HCT116 (cell line): ENCODE measurements at regions not wholly inside any gene's neighbourhood (a gene's known extent, or its start where the extent isn't known, plus 50 kb on each side); places are given as distances from the start of the nearest gene placed in this dataset.

Source experiments
- ATAC-seq: fragments of 200-7000 bp; cut with Tn5 transposase; 2 replicates; pipeline ENCODE4 v1.9.1; 2020; ENCODE audit warnings: mild to moderate bottlenecking, moderate library complexity
- BruUV-seq: library from RNA; stranded (reverse); fragments of 400-500 nt; replicated peaks from 2 replicates; lab custom pipeline; 2021; lab: Mats Ljungman, UMichigan
- CTCF ChIA-PET: fragments of 300-600 bp; sonication (Branson Sonifier 250); formaldehyde crosslinking; loops from one replicate; lab custom pipeline; 2021; ENCODE audit warnings: antibody characterized with exemption; lab: Charles Lee
- POLR2A ChIA-PET: fragments of 300-600, 350-600 bp; sonication (Branson Sonifier 250); formaldehyde crosslinking; loops from one replicate; lab custom pipeline; 2021; ENCODE audit warnings: antibody characterized with exemption; lab: Charles Lee
- RAD21 ChIA-PET, 2 experiments: fragments of 300-600 bp; sonication (Branson Sonifier 250); formaldehyde crosslinking; loops; one replicate each; lab custom pipeline; 2023; ENCODE audit warnings: low total read pairs in 2 of 2; ENCODE audit not compliant: uncharacterized antibody in 2 of 2, unreplicated experiment in 2 of 2, low non-redundant PET in 1 of 2; lab: Charles Lee
- DNase-seq: peaks from one replicate; pipeline ENCODE4 v3.0.0-alpha.2; 2010; ENCODE audit warnings: low read depth, low spot score
- H2AFZ ChIP-seq: fragments of 200-600 bp; shearing (Covaris generic), sonication (generic); 2 replicates; pipeline ENCODE4 v1.6.1; 2017; ENCODE audit warnings: low read depth, mixed run types, mixed read lengths, antibody characterized with exemption, low read length; ENCODE audit not compliant: poor library complexity, severe bottlenecking
- H3K27ac ChIP-seq: 2 replicates; pipeline ENCODE4 v1.5.1; 2012; ENCODE audit warnings: low read depth, low read length
- H3K27me3 ChIP-seq: fragments of 200-600 bp; sonication (generic); 2 replicates; pipeline ENCODE4 v1.6.1; 2016; ENCODE audit warnings: mixed run types, low read length, mixed read lengths; ENCODE audit not compliant: insufficient read depth
- H3K36me3 ChIP-seq, 2 experiments: fragments of 200-500 bp in 1 of 2; fragments of 200-600 bp in 1 of 2; sonication (Bioruptor generic) in 1 of 2; sonication (generic) in 1 of 2; 2 replicates each; pipeline versions ENCODE4 v1.5.1 to v1.6.1; 2014 to 2016; ENCODE audit warnings: low read length in 2 of 2, inconsistent platforms in 1 of 2, mixed read lengths in 1 of 2, mixed run types in 1 of 2; ENCODE audit not compliant: insufficient read depth in 2 of 2, control insufficient read depth in 1 of 2
- H3K4me1 ChIP-seq, 2 experiments: fragments of 200-600 bp in 1 of 2; sonication (generic) in 1 of 2; 2 replicates each; pipeline versions ENCODE4 v1.5.1 to v1.6.1; 2012 to 2017; ENCODE audit warnings: low read length in 2 of 2, inconsistent platforms in 1 of 2, mild to moderate bottlenecking in 1 of 2, mixed read lengths in 1 of 2, mixed run types in 1 of 2, moderate library complexity in 1 of 2; ENCODE audit not compliant: insufficient read depth in 2 of 2, control insufficient read depth in 1 of 2
- H3K4me2 ChIP-seq: fragments of 200-600 bp; sonication (generic); 2 replicates; pipeline ENCODE4 v1.6.1; 2017; ENCODE audit warnings: mixed run types, low read length, mixed read lengths
- H3K4me3 ChIP-seq, 2 experiments: fragments of 200-600 bp in 1 of 2; sonication (generic) in 1 of 2; replicated peaks in 1 of 2; 2 replicates each; pipeline ENCODE4 v1.5.1; 2011 to 2016; ENCODE audit warnings: low read length in 2 of 2, control low read depth in 1 of 2, low read depth in 1 of 2, mild to moderate bottlenecking in 1 of 2, mixed read lengths in 1 of 2, mixed run types in 1 of 2
- H3K79me2 ChIP-seq: fragments of 200-600 bp; sonication (generic); 2 replicates; pipeline ENCODE4 v1.6.1; 2017; ENCODE audit warnings: mild to moderate bottlenecking, mixed run types, low read length, moderate library complexity, mixed read lengths; ENCODE audit not compliant: insufficient read depth
- H3K9ac ChIP-seq: fragments of 200-600 bp; sonication (generic); 2 replicates; pipeline ENCODE4 v1.6.1; 2016; ENCODE audit warnings: low read length, mixed read lengths
- H3K9me2 ChIP-seq: fragments of 200-600 bp; sonication (generic), shearing (Covaris generic); 2 replicates; pipeline ENCODE4 v1.6.1; 2017; ENCODE audit warnings: mixed run types, mild to moderate bottlenecking, moderate library complexity; ENCODE audit not compliant: insufficient read depth
- H3K9me3 ChIP-seq, 2 experiments: fragments of 200-500 bp in 1 of 2; fragments of 200-600 bp in 1 of 2; sonication (Bioruptor generic) in 1 of 2; sonication (generic) in 1 of 2; 2 replicates each; pipeline ENCODE4 v1.6.1; 2014 to 2017; ENCODE audit warnings: low read length in 2 of 2, mixed read lengths in 2 of 2, inconsistent platforms in 1 of 2, low read depth in 1 of 2, mild to moderate bottlenecking in 1 of 2, mixed run types in 1 of 2, moderate library complexity in 1 of 2; ENCODE audit not compliant: control insufficient read depth in 1 of 2, insufficient read depth in 1 of 2
- H4K20me1 ChIP-seq: fragments of 200-600 bp; sonication (generic), shearing (Covaris generic); 2 replicates; pipeline ENCODE4 v1.6.1; 2017; ENCODE audit warnings: mixed run types, mild to moderate bottlenecking, moderate library complexity; ENCODE audit not compliant: insufficient read depth
- CBX3 ChIP-seq: IDR thresholded peaks from 2 replicates; pipeline ENCODE4 v1.6.1; 2012; ENCODE audit warnings: low read depth
- CEBPB ChIP-seq: IDR thresholded peaks from 2 replicates; pipeline ENCODE4 v1.6.1; 2012; ENCODE audit warnings: low read depth
- EGR1 ChIP-seq: IDR thresholded peaks from 2 replicates; pipeline ENCODE4 v1.6.1; 2012; ENCODE audit warnings: low read depth
- ELF1 ChIP-seq: IDR thresholded peaks from 2 replicates; pipeline ENCODE4 v1.6.1; 2012; ENCODE audit warnings: low read depth, borderline replicate concordance
- EZH2 ChIP-seq: fragments of 200-600 bp; sonication (generic); IDR thresholded peaks from 2 replicates; pipeline ENCODE4 v1.6.1; 2017; ENCODE audit warnings: antibody characterized with exemption, mixed run types
- EZH2phosphoT487 ChIP-seq: fragments of 200-600 bp; IDR thresholded peaks from 2 replicates; pipeline ENCODE4 v1.6.1; 2018; ENCODE audit warnings: antibody characterized with exemption, borderline replicate concordance
- JUND ChIP-seq: IDR thresholded peaks from 2 replicates; pipeline ENCODE4 v1.6.1; 2012
- POLR2A ChIP-seq: IDR thresholded peaks from 2 replicates; pipeline ENCODE4 v1.7.0; 2011; ENCODE audit warnings: borderline replicate concordance; ENCODE audit not compliant: insufficient read depth, insufficient read length; ENCODE audit errors: extremely low read depth
- SIN3A ChIP-seq: IDR thresholded peaks from 2 replicates; pipeline ENCODE4 v1.6.1; 2012; ENCODE audit warnings: low read depth
- SP1 ChIP-seq: IDR thresholded peaks from 2 replicates; pipeline ENCODE4 v1.6.1; 2012; ENCODE audit warnings: low read depth
- SRF ChIP-seq: IDR thresholded peaks from 2 replicates; pipeline ENCODE4 v1.6.1; 2012; ENCODE audit warnings: low read depth
- TCF7L2 ChIP-seq: IDR thresholded peaks from 2 replicates; pipeline ENCODE4 v1.7.0; 2011; ENCODE audit warnings: borderline replicate concordance, inconsistent platforms; ENCODE audit not compliant: insufficient read depth, insufficient read length; ENCODE audit errors: extremely low read depth
- YY1 ChIP-seq: IDR thresholded peaks from 2 replicates; pipeline ENCODE4 v1.6.1; 2011; ENCODE audit warnings: low read length, low read depth, moderate library complexity, mild to moderate bottlenecking; ENCODE audit not compliant: insufficient replicate concordance; ENCODE audit errors: extremely low read depth
- ZFX ChIP-seq: fragments of 450-650 bp; IDR thresholded peaks from 2 replicates; pipeline ENCODE4 v1.6.1; 2017
- intact Hi-C: fragments of 100-400 bp; cut with micrococcal nuclease; formaldehyde crosslinking; loops from 2 replicates; pipeline ENCODE4 v1.10.0; 2022
- TF ChIP-seq, protein P1 (sequence below): IDR thresholded peaks from 2 replicates; pipeline ENCODE4 v1.6.1; 2012
- TF ChIP-seq, protein P2 (sequence below): IDR thresholded peaks from 2 replicates; pipeline ENCODE4 v1.6.1; 2012; ENCODE audit warnings: low read depth

- TF ChIP-seq SP1 (no peak), JUND (no peak), EGR1 (no peak), EZH2phosphoT487 (no peak), ELF1 (no peak), POLR2A (no peak), TCF7L2 (no peak), SIN3A (no peak), ZFX (no peak), CEBPB (no peak), EZH2 (no peak), CBX3 (no peak), SRF (no peak)
- TF ChIP-seq, protein P1, sequence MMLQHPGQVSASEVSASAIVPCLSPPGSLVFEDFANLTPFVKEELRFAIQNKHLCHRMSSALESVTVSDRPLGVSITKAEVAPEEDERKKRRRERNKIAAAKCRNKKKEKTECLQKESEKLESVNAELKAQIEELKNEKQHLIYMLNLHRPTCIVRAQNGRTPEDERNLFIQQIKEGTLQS = no peak
- no TSS peak for BruUV-seq
- no peaks in the 10 kb centered on the region for H3K27me3 ChIP-seq
Observed at GRCh38 chr6:91569071-91569470, 982.2 kb upstream of the MAP3K7 start.

GRCh38 chr6:91566467-91566866 is 979.6 kb upstream of the MAP3K7 start:
- no peak overlapping the region for H3K4me2 ChIP-seq
- no peaks in the 10 kb centered on the region for H3K79me2 ChIP-seq
- H2AFZ ChIP-seq = no peak overlapping the region
- H3K27me3 ChIP-seq = no peaks in the 10 kb centered on the region
- intact Hi-C loops = no loop called here
- ChIA-PET CTCF (no interaction called here), RAD21 (no interaction called here), POLR2A (no interaction called here)
- H3K9me3 ChIP-seq = peaks cover 3 to 11% of the 10 kb centered on the region in 2 experiments; a peak in 2 of 4 replicates
- H3K27ac ChIP-seq = no peak overlapping the region
- no TSS peak for BruUV-seq
- H3K9ac ChIP-seq = no peak overlapping the region
- no peak for DNase-seq
- H3K4me3 ChIP-seq = no peak overlapping the region
- H4K20me1 ChIP-seq = no peaks in the 10 kb centered on the region
- H3K4me1 ChIP-seq = no peaks in the 10 kb centered on the region
- TF ChIP-seq EZH2 = no peak
- no peak for TF ChIP-seq EGR1
- no peak for TF ChIP-seq YY1
- TF ChIP-seq, protein P2, sequence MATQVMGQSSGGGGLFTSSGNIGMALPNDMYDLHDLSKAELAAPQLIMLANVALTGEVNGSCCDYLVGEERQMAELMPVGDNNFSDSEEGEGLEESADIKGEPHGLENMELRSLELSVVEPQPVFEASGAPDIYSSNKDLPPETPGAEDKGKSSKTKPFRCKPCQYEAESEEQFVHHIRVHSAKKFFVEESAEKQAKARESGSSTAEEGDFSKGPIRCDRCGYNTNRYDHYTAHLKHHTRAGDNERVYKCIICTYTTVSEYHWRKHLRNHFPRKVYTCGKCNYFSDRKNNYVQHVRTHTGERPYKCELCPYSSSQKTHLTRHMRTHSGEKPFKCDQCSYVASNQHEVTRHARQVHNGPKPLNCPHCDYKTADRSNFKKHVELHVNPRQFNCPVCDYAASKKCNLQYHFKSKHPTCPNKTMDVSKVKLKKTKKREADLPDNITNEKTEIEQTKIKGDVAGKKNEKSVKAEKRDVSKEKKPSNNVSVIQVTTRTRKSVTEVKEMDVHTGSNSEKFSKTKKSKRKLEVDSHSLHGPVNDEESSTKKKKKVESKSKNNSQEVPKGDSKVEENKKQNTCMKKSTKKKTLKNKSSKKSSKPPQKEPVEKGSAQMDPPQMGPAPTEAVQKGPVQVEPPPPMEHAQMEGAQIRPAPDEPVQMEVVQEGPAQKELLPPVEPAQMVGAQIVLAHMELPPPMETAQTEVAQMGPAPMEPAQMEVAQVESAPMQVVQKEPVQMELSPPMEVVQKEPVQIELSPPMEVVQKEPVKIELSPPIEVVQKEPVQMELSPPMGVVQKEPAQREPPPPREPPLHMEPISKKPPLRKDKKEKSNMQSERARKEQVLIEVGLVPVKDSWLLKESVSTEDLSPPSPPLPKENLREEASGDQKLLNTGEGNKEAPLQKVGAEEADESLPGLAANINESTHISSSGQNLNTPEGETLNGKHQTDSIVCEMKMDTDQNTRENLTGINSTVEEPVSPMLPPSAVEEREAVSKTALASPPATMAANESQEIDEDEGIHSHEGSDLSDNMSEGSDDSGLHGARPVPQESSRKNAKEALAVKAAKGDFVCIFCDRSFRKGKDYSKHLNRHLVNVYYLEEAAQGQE = no peak
- TF ChIP-seq SP1 = no peak
- TF ChIP-seq, all 23 proteins: peak for 0
- Histone ChIP-seq H3K9me2 (no peaks in the 10 kb centered on the region), H3K36me3 (no peaks in the 10 kb centered on the region)
- ATAC-seq = no peak

More at GRCh38 chr6:91569071-91569470, 982.2 kb upstream of the MAP3K7 start:
- Histone ChIP-seq H3K4me3 (no peak overlapping the region), H3K4me2 (no peak overlapping the region), H2AFZ (no peak overlapping the region), H3K9me2 (no peaks in the 10 kb centered on the region), H3K36me3 (no peaks in the 10 kb centered on the region), H3K79me2 (no peaks in the 10 kb centered on the region), H3K4me1 (no peaks in the 10 kb centered on the region), H3K9ac (no peak overlapping the region), H3K27ac (no peak overlapping the region), H4K20me1 (no peaks in the 10 kb centered on the region), H3K9me3 (peaks cover 0 to 4% of the 10 kb centered on the region in 2 experiments; a peak in 2 of 4 replicates)
- no peak for ATAC-seq
- intact Hi-C loops = no loop called here
- no peak for DNase-seq
- CTCF ChIA-PET = no interaction called here
- RAD21 ChIA-PET = no interaction called here
- POLR2A ChIA-PET = no interaction called here
